ENCODE measurements at regions not wholly inside any gene's neighbourhood (a gene's known extent, or its start where the extent isn't known, plus 50 kb on each side); places are given as distances from the start of the nearest gene placed in this dataset.

GRCh38 chr5:61905613-61906012, 400.4 kb upstream of the KIF2A start:
- TF ChIP-seq CTCF (IDR thresholded peaks at IDR 0.05) (no peak), POLR2A (IDR thresholded peaks at IDR 0.05) (no peak)

Data from body of pancreas (tissue), 4 donors.